Ovary (tissue), 3 donors: ENCODE measurements at regions not wholly inside any gene's neighbourhood (a gene's known extent, or its start where the extent isn't known, plus 50 kb on each side); places are given as distances from the start of the nearest gene placed in this dataset.

Experiments used
- EP300 ChIP-seq: sonication (generic); formaldehyde crosslinking; IDR thresholded peaks from one replicate; pipeline ENCODE4 v1.6.1; 2017; ENCODE audit warnings: antibody characterized with exemption
- POLR2A ChIP-seq: fragments of 450-650 bp; IDR thresholded peaks from one replicate; pipeline ENCODE4 v1.6.1; 2017; ENCODE audit warnings: antibody characterized with exemption, mild to moderate bottlenecking, moderate library complexity
- TF ChIP-seq, protein P1 (sequence below), 3 donors: fragments of 450-650 bp in 2 of 3; fragments of 200-600 bp in 1 of 3; IDR thresholded peaks; one replicate each; pipeline versions ENCODE4 v1.5.1 to v1.8.0; 2016 to 2022; ENCODE audit warnings: antibody characterized with exemption in 3 of 3, mild to moderate bottlenecking in 1 of 3
- donor health status: DM: no; HTN: no; CAD: no.

DNA sequence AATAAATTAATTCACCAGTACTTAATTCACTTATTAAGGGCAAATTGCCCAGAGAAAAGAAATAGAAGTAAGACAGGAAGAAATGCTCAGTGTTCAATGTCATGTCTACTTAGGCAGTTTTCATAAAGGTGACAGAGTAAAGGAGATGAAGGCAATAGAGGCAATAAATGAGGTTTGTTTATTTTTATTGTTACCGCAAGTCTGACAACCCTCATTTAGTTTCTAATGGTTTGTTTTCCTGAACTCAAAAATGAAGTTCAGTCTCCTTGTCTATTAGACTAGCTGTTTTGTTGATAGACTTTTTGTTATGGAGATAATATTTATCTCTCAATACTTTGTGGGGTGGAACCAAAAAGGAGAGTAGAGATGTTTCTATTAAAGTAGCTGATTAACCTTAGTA, 258.3 kb downstream of the C3orf38 start:
- TF ChIP-seq, protein P1, sequence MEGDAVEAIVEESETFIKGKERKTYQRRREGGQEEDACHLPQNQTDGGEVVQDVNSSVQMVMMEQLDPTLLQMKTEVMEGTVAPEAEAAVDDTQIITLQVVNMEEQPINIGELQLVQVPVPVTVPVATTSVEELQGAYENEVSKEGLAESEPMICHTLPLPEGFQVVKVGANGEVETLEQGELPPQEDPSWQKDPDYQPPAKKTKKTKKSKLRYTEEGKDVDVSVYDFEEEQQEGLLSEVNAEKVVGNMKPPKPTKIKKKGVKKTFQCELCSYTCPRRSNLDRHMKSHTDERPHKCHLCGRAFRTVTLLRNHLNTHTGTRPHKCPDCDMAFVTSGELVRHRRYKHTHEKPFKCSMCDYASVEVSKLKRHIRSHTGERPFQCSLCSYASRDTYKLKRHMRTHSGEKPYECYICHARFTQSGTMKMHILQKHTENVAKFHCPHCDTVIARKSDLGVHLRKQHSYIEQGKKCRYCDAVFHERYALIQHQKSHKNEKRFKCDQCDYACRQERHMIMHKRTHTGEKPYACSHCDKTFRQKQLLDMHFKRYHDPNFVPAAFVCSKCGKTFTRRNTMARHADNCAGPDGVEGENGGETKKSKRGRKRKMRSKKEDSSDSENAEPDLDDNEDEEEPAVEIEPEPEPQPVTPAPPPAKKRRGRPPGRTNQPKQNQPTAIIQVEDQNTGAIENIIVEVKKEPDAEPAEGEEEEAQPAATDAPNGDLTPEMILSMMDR (IDR thresholded peaks at IDR 0.05): no peak
- no peak for TF ChIP-seq POLR2A
- no peak for TF ChIP-seq EP300
